Osteocyte (in vitro differentiated cells): ENCODE measurements at regions not wholly inside any gene's neighbourhood (a gene's known extent, or its start where the extent isn't known, plus 50 kb on each side); places are given as distances from the start of the nearest gene placed in this dataset.

Experiments used
- DNase-seq: peaks from one replicate; pipeline ENCODE4 v3.0.0; 2021; ENCODE audit warnings: mixed read lengths; ENCODE audit not compliant: unreplicated experiment; ENCODE audit errors: extremely low spot score
- H3K27ac Mint-ChIP-seq: one replicate; pipeline ENCODE4 v1.8.0; 2021; ENCODE audit warnings: mild to moderate bottlenecking, mixed read lengths; ENCODE audit not compliant: unreplicated experiment
- H3K27me3 Mint-ChIP-seq: one replicate; pipeline ENCODE4 v1.8.0; 2021; ENCODE audit warnings: mixed read lengths; ENCODE audit not compliant: unreplicated experiment
- H3K36me3 Mint-ChIP-seq: one replicate; pipeline ENCODE4 v1.8.0; 2021; ENCODE audit warnings: mixed read lengths; ENCODE audit not compliant: unreplicated experiment
- H3K4me1 Mint-ChIP-seq: one replicate; pipeline ENCODE4 v1.8.0; 2021; ENCODE audit warnings: mixed read lengths; ENCODE audit not compliant: unreplicated experiment
- H3K4me3 Mint-ChIP-seq: one replicate; pipeline ENCODE4 v1.8.0; 2021; ENCODE audit warnings: mild to moderate bottlenecking, moderate library complexity, mixed read lengths; ENCODE audit not compliant: unreplicated experiment
- H3K9me3 Mint-ChIP-seq: one replicate; pipeline ENCODE4 v1.8.0; 2021; ENCODE audit warnings: mixed read lengths; ENCODE audit not compliant: unreplicated experiment
- CTCF ChIP-seq: fragments of 200-600 bp; sonication (generic); IDR thresholded peaks from 2 replicates; pipeline ENCODE4 v1.5.0; 2021; ENCODE audit warnings: antibody characterized with exemption, mild to moderate bottlenecking, moderate library complexity

GRCh38 chr1:29932626-29933025 lies 696.3 kb downstream of the PTPRU start:
- Mint-ChIP-seq H3K27ac (no peak overlapping the region), H3K36me3 (no peaks in the 10 kb centered on the region), H3K9me3 (no peaks in the 10 kb centered on the region), H3K4me3 (no peak overlapping the region), H3K27me3 (no peaks in the 10 kb centered on the region), H3K4me1 (no peaks in the 10 kb centered on the region)
- TF ChIP-seq CTCF, result no peak
- no peak for DNase-seq

DNA sequence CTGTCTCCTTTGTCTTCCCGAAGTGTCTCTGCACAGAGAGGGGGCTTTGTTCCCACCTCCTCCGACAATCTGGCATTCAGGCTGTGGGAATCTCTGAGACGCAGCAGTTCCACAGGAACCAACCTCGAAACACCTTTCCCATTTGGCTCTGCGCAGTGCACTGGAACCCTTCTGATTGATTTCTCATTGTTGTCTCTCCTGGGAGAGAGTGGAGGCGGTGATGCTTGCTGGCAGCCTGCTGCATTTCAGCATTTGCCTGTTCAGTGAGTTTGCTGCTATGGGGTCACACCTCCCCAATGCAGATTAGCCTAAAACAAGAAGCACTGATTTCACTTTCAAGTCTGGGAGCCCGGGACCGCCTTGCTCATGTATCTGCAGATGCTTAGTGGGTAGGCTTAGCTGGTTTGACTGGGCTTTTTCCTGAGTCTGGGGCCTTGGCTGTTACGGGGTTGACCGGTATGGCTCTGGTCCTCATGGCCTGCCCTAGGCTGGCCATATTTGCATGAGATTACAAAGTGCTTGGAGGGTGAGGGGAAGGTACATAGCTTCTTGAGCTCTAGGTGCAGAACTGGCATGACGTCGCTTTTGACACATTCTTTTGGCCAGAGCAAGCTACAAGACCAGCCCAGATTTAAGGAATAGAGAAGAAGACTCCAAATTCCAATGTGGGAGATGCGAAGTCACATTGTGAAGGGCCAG lies 695.3 kb downstream of the PTPRU start:
- no peak overlapping the region for H3K27ac Mint-ChIP-seq
- H3K4me3 Mint-ChIP-seq, result no peak overlapping the region
- no peaks in the 10 kb centered on the region for H3K4me1 Mint-ChIP-seq
- DNase-seq, result no peak
- no peak for TF ChIP-seq CTCF
- H3K36me3 Mint-ChIP-seq, result no peaks in the 10 kb centered on the region
- H3K9me3 Mint-ChIP-seq, result no peaks in the 10 kb centered on the region
- no peaks in the 10 kb centered on the region for H3K27me3 Mint-ChIP-seq

- Mint-ChIP-seq H3K9me3 (no peaks in the 10 kb centered on the region), H3K4me3 (no peak overlapping the region), H3K36me3 (no peaks in the 10 kb centered on the region), H3K27me3 (no peaks in the 10 kb centered on the region), H3K4me1 (no peaks in the 10 kb centered on the region), H3K27ac (no peak overlapping the region)
- no peak for TF ChIP-seq CTCF
- no peak for DNase-seq
These were observed 688.7 kb downstream of the PTPRU start for GRCh38 chr1:29925058-29925457.

GRCh38 chr1:29924017-29924431 lies 687.7 kb downstream of the PTPRU start:
- Mint-ChIP-seq H3K9me3 (no peaks in the 10 kb centered on the region), H3K4me1 (no peaks in the 10 kb centered on the region), H3K27me3 (no peaks in the 10 kb centered on the region), H3K27ac (no peak overlapping the region), H3K36me3 (no peaks in the 10 kb centered on the region), H3K4me3 (no peak overlapping the region)
- no peak for DNase-seq
- no peak for TF ChIP-seq CTCF

- no peak for TF ChIP-seq CTCF
- Mint-ChIP-seq H3K4me3 (no peak overlapping the region), H3K9me3 (no peaks in the 10 kb centered on the region), H3K27me3 (no peaks in the 10 kb centered on the region), H3K4me1 (no peaks in the 10 kb centered on the region), H3K27ac (no peak overlapping the region), H3K36me3 (no peaks in the 10 kb centered on the region)
- no peak for DNase-seq
These were observed 685.4 kb downstream of the PTPRU start for GRCh38 chr1:29921741-29922140.
